Esophagus squamous epithelium (tissue), 5 donors: ENCODE measurements at regions not wholly inside any gene's neighbourhood (a gene's known extent, or its start where the extent isn't known, plus 50 kb on each side); places are given as distances from the start of the nearest gene placed in this dataset.

ENCODE experiments used
- DNase-seq: peaks from one replicate; lab custom pipeline; 2025; lab: John Stamatoyannopoulos, UW
- H3K27ac ChIP-seq, 4 donors: fragments of 200-600 bp; sonication (generic); one replicate each; pipeline ENCODE4 v1.5.1; 2016 to 2019; ENCODE audit warnings: mild to moderate bottlenecking in 1 of 4
- H3K27me3 ChIP-seq, 4 donors: fragments of 200-600 bp; sonication (generic); 1 replicate in 3 of 4; 2 replicates in 1 of 4; pipeline versions ENCODE4 v1.5.1 to v1.6.0; 2017 to 2021; ENCODE audit warnings: antibody characterized with exemption in 1 of 4
- H3K36me3 ChIP-seq, 3 donors: fragments of 200-600 bp; sonication (generic); one replicate each; pipeline ENCODE4 v1.5.1; 2016 to 2019
- H3K4me1 ChIP-seq, 3 donors: fragments of 200-600 bp; sonication (generic); one replicate each; pipeline ENCODE4 v1.5.1; 2017 to 2019
- H3K4me3 ChIP-seq, 4 donors: fragments of 200-600 bp; sonication (generic); 1 replicate in 3 of 4; 2 replicates in 1 of 4; pipeline ENCODE4 v1.5.1; 2016 to 2019; ENCODE audit warnings: mild to moderate bottlenecking in 2 of 4, moderate library complexity in 1 of 4
- H3K9me3 ChIP-seq, 3 donors: fragments of 200-600 bp; sonication (generic); one replicate each; pipeline ENCODE4 v1.5.1; 2016 to 2019
- POLR2A ChIP-seq, 4 donors: fragments of 450-650 bp; IDR thresholded peaks; one replicate each; pipeline ENCODE4 v1.6.1; 2017; ENCODE audit warnings: antibody characterized with exemption in 4 of 4, mild to moderate bottlenecking in 4 of 4, moderate library complexity in 3 of 4
- WGBS, 2 donors: methylation state at CpG; one replicate each; pipeline ENCODE4 v1.1.5; 2018; 5-methylcytosine and 5-hydroxymethylcytosine counted together
- intact Hi-C: fragments of 100-400 bp; cut with DNase I; formaldehyde crosslinking; loops from one replicate; pipeline ENCODE4 v1.15.0; 2022
- TF ChIP-seq, protein P1 (sequence below), 6 experiments: fragments of 450-650 bp in 4 of 6; fragments of 200-600 bp in 2 of 6; sonication (generic) in 2 of 6; IDR thresholded peaks; one replicate each; pipeline ENCODE4 v1.5.1; 2016 to 2019; ENCODE audit warnings: antibody characterized with exemption in 6 of 6, mild to moderate bottlenecking in 4 of 6, moderate library complexity in 4 of 6
- donor health status: DM: yes; HTN: yes; CAD: no.

DNA sequence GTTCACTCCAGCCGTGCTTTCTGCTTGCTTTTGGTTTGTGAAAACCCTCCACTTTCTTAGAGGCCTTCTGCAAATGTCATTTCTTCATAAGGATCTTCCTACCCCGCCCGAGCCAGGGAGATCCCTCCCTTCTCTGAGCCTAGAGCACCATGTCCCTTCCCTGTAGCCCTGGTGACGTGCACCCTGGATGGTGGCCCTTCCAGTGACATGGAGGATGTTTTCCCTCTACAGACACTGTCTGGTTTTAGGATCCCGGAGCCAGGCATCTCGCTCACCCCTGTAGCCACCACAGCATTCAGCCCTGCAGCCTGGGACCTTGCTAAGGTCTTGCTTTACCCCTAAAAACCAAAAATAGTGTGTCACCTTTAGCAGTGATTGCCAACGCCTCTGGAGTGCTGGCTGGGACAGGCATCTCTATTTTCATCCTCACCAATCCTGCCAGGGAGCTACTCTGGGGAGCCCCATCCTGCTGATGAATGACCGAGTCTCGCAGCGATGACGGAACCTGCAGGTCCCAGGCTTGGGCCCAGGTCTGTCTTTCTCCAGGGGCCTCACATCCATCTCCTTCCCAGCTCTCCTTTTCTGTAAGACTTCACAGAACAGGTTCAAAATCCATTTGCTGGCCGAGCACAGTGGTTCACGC, 394.1 kb upstream of the TNRC6C start:
- WGBS, 2 donors, result 91 to 95% methylated on average over 8 to 9 of the region's 13 CpGs

GRCh38 chr17:77565166-77565565, 393.3 kb upstream of the TNRC6C start:
- H3K4me3 ChIP-seq, result no peak overlapping the region
- peaks cover 0 to 57% (median 0%) of the 10 kb centered on the region in 4 donors for H3K27me3 ChIP-seq
- intact Hi-C loops, result no loop called here
- no peak for DNase-seq
- H3K27ac ChIP-seq, result no peak overlapping the region
- H3K9me3 ChIP-seq, result no peaks in the 10 kb centered on the region
- WGBS, 2 donors, result 19 to 69% methylated on average over 5 to 6 of the region's 7 CpGs
- no peaks in the 10 kb centered on the region for H3K4me1 ChIP-seq
- no peaks in the 10 kb centered on the region for H3K36me3 ChIP-seq
- TF ChIP-seq, protein P1, sequence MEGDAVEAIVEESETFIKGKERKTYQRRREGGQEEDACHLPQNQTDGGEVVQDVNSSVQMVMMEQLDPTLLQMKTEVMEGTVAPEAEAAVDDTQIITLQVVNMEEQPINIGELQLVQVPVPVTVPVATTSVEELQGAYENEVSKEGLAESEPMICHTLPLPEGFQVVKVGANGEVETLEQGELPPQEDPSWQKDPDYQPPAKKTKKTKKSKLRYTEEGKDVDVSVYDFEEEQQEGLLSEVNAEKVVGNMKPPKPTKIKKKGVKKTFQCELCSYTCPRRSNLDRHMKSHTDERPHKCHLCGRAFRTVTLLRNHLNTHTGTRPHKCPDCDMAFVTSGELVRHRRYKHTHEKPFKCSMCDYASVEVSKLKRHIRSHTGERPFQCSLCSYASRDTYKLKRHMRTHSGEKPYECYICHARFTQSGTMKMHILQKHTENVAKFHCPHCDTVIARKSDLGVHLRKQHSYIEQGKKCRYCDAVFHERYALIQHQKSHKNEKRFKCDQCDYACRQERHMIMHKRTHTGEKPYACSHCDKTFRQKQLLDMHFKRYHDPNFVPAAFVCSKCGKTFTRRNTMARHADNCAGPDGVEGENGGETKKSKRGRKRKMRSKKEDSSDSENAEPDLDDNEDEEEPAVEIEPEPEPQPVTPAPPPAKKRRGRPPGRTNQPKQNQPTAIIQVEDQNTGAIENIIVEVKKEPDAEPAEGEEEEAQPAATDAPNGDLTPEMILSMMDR (IDR thresholded peaks at IDR 0.05), result no peak
- TF ChIP-seq POLR2A (IDR thresholded peaks at IDR 0.05), result no peak

More for the DNA sequence above, 394.1 kb upstream of the TNRC6C start:
- no peaks in the 10 kb centered on the region for H3K4me1 ChIP-seq
- DNase-seq, result no peak
- H3K27me3 ChIP-seq, result peaks cover 0 to 57% (median 0%) of the 10 kb centered on the region in 4 donors
- intact Hi-C loops, result no loop called here
- no peaks in the 10 kb centered on the region for H3K9me3 ChIP-seq
- no peak overlapping the region for H3K4me3 ChIP-seq
- H3K36me3 ChIP-seq, result no peaks in the 10 kb centered on the region
- TF ChIP-seq POLR2A (IDR thresholded peaks at IDR 0.05), result no peak
- TF ChIP-seq, protein P1 (IDR thresholded peaks at IDR 0.05), result no peak
- H3K27ac ChIP-seq, result no peak overlapping the region

DNA sequence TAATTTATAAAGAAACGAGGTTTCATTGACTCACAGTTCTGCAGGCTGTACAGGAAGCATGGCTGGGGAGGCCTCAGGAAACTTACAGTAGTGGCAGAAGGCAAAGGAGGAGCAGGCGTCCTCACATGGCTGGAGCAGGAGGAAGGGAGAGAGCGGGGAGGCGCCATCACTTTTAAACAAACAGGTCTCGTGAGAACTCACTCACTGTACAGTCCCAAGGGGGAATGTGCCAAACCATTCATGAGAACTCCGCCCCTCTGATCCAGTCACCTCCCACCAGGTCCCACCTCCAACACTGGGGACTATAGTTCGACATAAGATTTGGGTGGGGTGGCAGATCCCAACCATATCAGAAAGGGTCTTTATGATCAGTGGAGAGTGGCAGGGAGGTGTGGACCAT, 392.4 kb upstream of the TNRC6C start:
- no peaks in the 10 kb centered on the region for H3K36me3 ChIP-seq
- peaks cover 0 to 3% (median 2%) of the 10 kb centered on the region in 3 donors for H3K4me1 ChIP-seq
- no peak for DNase-seq
- TF ChIP-seq POLR2A (IDR thresholded peaks at IDR 0.05), result no peak
- TF ChIP-seq, protein P1 (IDR thresholded peaks at IDR 0.05), result no peak
- H3K27ac ChIP-seq, result no peak overlapping the region
- H3K4me3 ChIP-seq, result no peak overlapping the region
- peaks cover 0 to 66% (median 0%) of the 10 kb centered on the region in 4 donors for H3K27me3 ChIP-seq
- 78 to 82% methylated on average over 6 of the region's 7 CpGs for WGBS, 2 donors
- no peaks in the 10 kb centered on the region for H3K9me3 ChIP-seq
- intact Hi-C loops, result no loop called here

DNA sequence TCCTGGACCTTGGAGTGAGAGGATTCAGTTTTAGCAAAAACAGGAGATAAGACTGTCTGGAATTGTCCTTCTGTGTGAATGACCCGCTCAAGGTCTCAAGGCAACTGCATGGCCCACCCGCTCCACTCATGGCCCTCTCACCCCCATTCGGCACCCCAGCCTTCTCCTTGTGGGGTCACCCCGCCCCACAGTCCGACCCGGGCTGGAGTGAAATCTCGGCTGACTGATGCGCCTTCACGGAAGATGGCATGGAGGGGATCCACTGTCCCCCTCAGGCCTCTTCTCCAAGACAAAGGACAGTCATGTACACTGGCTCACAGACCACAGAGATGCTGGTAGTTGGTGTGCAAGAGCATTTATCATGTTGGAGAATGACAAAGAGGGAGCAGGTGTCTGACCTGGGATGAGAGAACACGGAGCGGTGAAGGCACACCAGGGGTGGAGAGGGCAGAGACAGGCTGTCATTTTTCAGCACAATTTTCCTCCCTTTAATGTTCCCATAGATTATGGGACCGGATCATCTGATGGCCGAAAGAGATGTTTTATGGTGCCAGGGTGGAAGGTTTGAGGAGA, 391.9 kb upstream of the TNRC6C start:
- WGBS, 2 donors, result 85 to 91% methylated on average over 11 of the region's 13 CpGs
- DNase-seq, result no peak

DNA sequence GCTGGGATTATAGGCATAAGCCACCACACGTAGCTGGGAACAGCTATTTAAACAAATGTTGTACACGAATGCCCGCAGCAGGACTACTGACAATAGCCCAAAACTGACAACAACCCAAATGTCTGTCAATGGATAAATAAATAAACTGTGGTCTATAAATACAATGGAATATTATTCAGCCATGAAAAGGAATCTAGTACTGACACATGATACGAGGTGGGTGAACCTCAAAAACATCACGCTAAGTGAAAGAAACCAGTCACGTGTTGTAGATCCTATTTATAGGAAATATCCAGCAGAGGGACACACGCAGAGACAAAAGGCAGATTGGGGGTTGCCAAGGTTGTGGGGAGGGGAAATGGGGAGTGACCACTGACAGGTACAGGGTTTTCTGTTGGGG, 390.0 kb upstream of the TNRC6C start:
- TF ChIP-seq, protein P1 (IDR thresholded peaks at IDR 0.05), result no peak
- Histone ChIP-seq H3K4me3 (no peak overlapping the region), H3K9me3 (no peaks in the 10 kb centered on the region), H3K27me3 (peaks cover 0 to 85% (median 0%) of the 10 kb centered on the region in 4 donors), H3K27ac (no peak overlapping the region), H3K4me1 (peaks cover 0 to 18% (median 5%) of the 10 kb centered on the region in 3 donors), H3K36me3 (no peaks in the 10 kb centered on the region)
- 85 to 90% methylated on average over 6 to 7 of the region's 7 CpGs for WGBS, 2 donors
- intact Hi-C loops, result no loop called here
- DNase-seq, result no peak

More for the DNA sequence above, 391.9 kb upstream of the TNRC6C start:
- intact Hi-C loops, result no loop called here
- H3K4me1 ChIP-seq, result peaks cover 0 to 8% (median 5%) of the 10 kb centered on the region in 3 donors
- no peak overlapping the region for H3K27ac ChIP-seq
- peaks cover 0 to 71% (median 0%) of the 10 kb centered on the region in 4 donors for H3K27me3 ChIP-seq
- TF ChIP-seq, protein P1 (IDR thresholded peaks at IDR 0.05), result no peak
- TF ChIP-seq POLR2A (IDR thresholded peaks at IDR 0.05), result no peak
- H3K9me3 ChIP-seq, result no peaks in the 10 kb centered on the region
- no peak overlapping the region for H3K4me3 ChIP-seq
- no peaks in the 10 kb centered on the region for H3K36me3 ChIP-seq
